Liver (tissue), 8 donors: ENCODE measurements at regions not wholly inside any gene's neighbourhood (a gene's known extent, or its start where the extent isn't known, plus 50 kb on each side); places are given as distances from the start of the nearest gene placed in this dataset.

ENCODE experiments used
- DNase-seq: peaks from one replicate; pipeline ENCODE4 v3.0.0-alpha.2; 2017; ENCODE audit warnings: low spot score
- H3K27ac ChIP-seq, 2 donors: one replicate each; pipeline ENCODE4 v1.7.0; 2013; ENCODE audit warnings: inconsistent platforms in 2 of 2, low read length in 2 of 2, control low read depth in 1 of 2, low read depth in 1 of 2, mild to moderate bottlenecking in 1 of 2
- H3K27me3 ChIP-seq, 4 donors: one replicate each; pipeline versions ENCODE4 v1.6.1 to v1.7.0; 2013; ENCODE audit warnings: low read length in 3 of 4, inconsistent platforms in 1 of 4, mild to moderate bottlenecking in 1 of 4, moderate library complexity in 1 of 4; ENCODE audit not compliant: control insufficient read depth in 4 of 4, insufficient read depth in 4 of 4
- H3K36me3 ChIP-seq, 4 donors: one replicate each; pipeline versions ENCODE4 v1.6.1 to v1.7.0; 2013; ENCODE audit warnings: low read length in 3 of 4, mild to moderate bottlenecking in 3 of 4, low read depth in 1 of 4, moderate library complexity in 1 of 4; ENCODE audit not compliant: control insufficient read depth in 4 of 4, insufficient read depth in 3 of 4
- H3K4me1 ChIP-seq, 4 donors: one replicate each; pipeline versions ENCODE4 v1.6.1 to v1.7.0; 2013; ENCODE audit warnings: low read length in 3 of 4, mild to moderate bottlenecking in 3 of 4, moderate library complexity in 1 of 4; ENCODE audit not compliant: control insufficient read depth in 4 of 4, insufficient read depth in 4 of 4
- H3K4me3 ChIP-seq, 3 donors: one replicate each; pipeline versions ENCODE4 v1.6.1 to v1.7.0; 2013; ENCODE audit warnings: low read length in 3 of 3, control low read depth in 1 of 3, low read depth in 1 of 3, mild to moderate bottlenecking in 1 of 3
- H3K9ac ChIP-seq, 2 donors: one replicate each; pipeline ENCODE4 v1.7.0; 2013; ENCODE audit warnings: low read length in 2 of 2, mild to moderate bottlenecking in 2 of 2, moderate library complexity in 2 of 2, control low read depth in 1 of 2, low read depth in 1 of 2
- H3K9me3 ChIP-seq, 4 donors: one replicate each; pipeline versions ENCODE4 v1.6.1 to v1.7.0; 2013; ENCODE audit warnings: low read length in 3 of 4; ENCODE audit not compliant: control insufficient read depth in 4 of 4
- ATF3 ChIP-seq: IDR thresholded peaks from 2 replicates; pipeline ENCODE4 v1.6.1; 2016; ENCODE audit warnings: antibody characterized with exemption
- CTCF ChIP-seq: fragments of 150-350 bp; IDR thresholded peaks from 2 replicates; pipeline ENCODE4 v1.5.1; 2017; ENCODE audit warnings: improper control_type of control experiment, low read depth, low read length; ENCODE audit not compliant: missing input control
- EGR1 ChIP-seq, 2 donors: IDR thresholded peaks; 2 replicates each; pipeline ENCODE4 v1.6.1; 2016 to 2018; ENCODE audit warnings: antibody characterized with exemption in 2 of 2, low read depth in 2 of 2
- FOXA1 ChIP-seq: IDR thresholded peaks from 2 replicates; pipeline ENCODE4 v1.6.1; 2016; ENCODE audit warnings: antibody characterized with exemption
- FOXA2 ChIP-seq: IDR thresholded peaks from 2 replicates; pipeline ENCODE4 v1.6.1; 2016; ENCODE audit warnings: antibody characterized with exemption
- GABPA ChIP-seq, 2 donors: IDR thresholded peaks in 1 of 2; conservative IDR thresholded peaks in 1 of 2; 2 replicates each; pipeline ENCODE4 v1.6.1; 2016; ENCODE audit warnings: antibody characterized with exemption in 2 of 2, mild to moderate bottlenecking in 1 of 2, moderate library complexity in 1 of 2
- HNF4A ChIP-seq, 2 donors: conservative IDR thresholded peaks; 2 replicates each; pipeline ENCODE4 v1.6.1; 2016; ENCODE audit warnings: antibody characterized with exemption in 2 of 2, mild to moderate bottlenecking in 2 of 2
- HNF4G ChIP-seq: IDR thresholded peaks from 2 replicates; pipeline ENCODE4 v1.6.1; 2016; ENCODE audit warnings: antibody characterized with exemption
- JUND ChIP-seq, 2 donors: IDR thresholded peaks; 2 replicates each; pipeline ENCODE4 v1.6.1; 2016; ENCODE audit warnings: antibody characterized with exemption in 2 of 2
- MAX ChIP-seq: IDR thresholded peaks from 2 replicates; pipeline ENCODE4 v1.6.1; 2016; ENCODE audit warnings: antibody characterized with exemption
- NR2F2 ChIP-seq: IDR thresholded peaks from 2 replicates; pipeline ENCODE4 v1.6.1; 2016; ENCODE audit warnings: antibody characterized with exemption
- RAD21 ChIP-seq, 2 donors: IDR thresholded peaks; 2 replicates each; pipeline ENCODE4 v1.6.1; 2016; ENCODE audit warnings: antibody characterized with exemption in 2 of 2, mild to moderate bottlenecking in 2 of 2
- REST ChIP-seq: IDR thresholded peaks from 2 replicates; pipeline ENCODE4 v1.6.1; 2016; ENCODE audit warnings: antibody characterized with exemption, mild to moderate bottlenecking
- RXRA ChIP-seq, 2 donors: IDR thresholded peaks; 2 replicates each; pipeline ENCODE4 v1.6.1; 2017 to 2018; ENCODE audit warnings: antibody characterized with exemption in 2 of 2, mild to moderate bottlenecking in 1 of 2
- SP1 ChIP-seq: IDR thresholded peaks from 2 replicates; pipeline ENCODE4 v1.6.1; 2018; ENCODE audit warnings: antibody characterized with exemption, mild to moderate bottlenecking
- TAF1 ChIP-seq: conservative IDR thresholded peaks from 2 replicates; pipeline ENCODE4 v1.6.1; 2016; ENCODE audit warnings: antibody characterized with exemption, mild to moderate bottlenecking
- YY1 ChIP-seq: IDR thresholded peaks from 2 replicates; pipeline ENCODE4 v1.6.1; 2016; ENCODE audit warnings: antibody characterized with exemption, mild to moderate bottlenecking
- ZBTB33 ChIP-seq: IDR thresholded peaks from 2 replicates; pipeline ENCODE4 v1.6.1; 2016; ENCODE audit warnings: antibody characterized with exemption
- WGBS: extraction: QIAGEN DNeasy Blood & Tissue Kit; methylation state at CpG from one replicate; pipeline ENCODE4 v1.1.7; 2013; 5-methylcytosine and 5-hydroxymethylcytosine counted together
- donor health status: healthy.
- donor health status: healthy.
- donor health status: healthy.
- donor health status: healthy.
- donor health status: healthy.

GRCh38 chr18:70621710-70622109, 332.9 kb downstream of the SOCS6 start:
- H3K4me1 ChIP-seq, result no peaks in the 10 kb centered on the region
- H3K9ac ChIP-seq, result no peak overlapping the region
- 30% methylated on average over 4 of the region's 4 CpGs for WGBS
- TF ChIP-seq SP1, result no peak
- TF ChIP-seq HNF4A (conservative IDR thresholded peaks at IDR 0.05), result no peak
- TF ChIP-seq EGR1 (IDR thresholded peaks at IDR 0.05; ENCODE audit: low read depth in 2 of 2), result no peak
- TF ChIP-seq CTCF, result no peak
- no peak for TF ChIP-seq YY1
- no peak for TF ChIP-seq RXRA (IDR thresholded peaks at IDR 0.05)
- no peak for TF ChIP-seq MAX
- no peak for TF ChIP-seq NR2F2
- no peak for TF ChIP-seq HNF4G
- TF ChIP-seq TAF1, result no peak
- TF ChIP-seq GABPA (IDR thresholded peaks at IDR 0.05 in 1 of 2, conservative IDR thresholded peaks at IDR 0.05 in 1 of 2), result no peak
- no peak for TF ChIP-seq JUND (IDR thresholded peaks at IDR 0.05)
- TF ChIP-seq ATF3, result no peak
- TF ChIP-seq RAD21 (IDR thresholded peaks at IDR 0.05), result no peak
- no peaks in the 10 kb centered on the region for H3K27me3 ChIP-seq
- no peak overlapping the region for H3K27ac ChIP-seq
- no peaks in the 10 kb centered on the region for H3K9me3 ChIP-seq
- H3K36me3 ChIP-seq, result no peaks in the 10 kb centered on the region
- peak; percentile 41 for DNase-seq
- H3K4me3 ChIP-seq, result no peak overlapping the region

GRCh38 chr18:70620837-70621612, 332.2 kb downstream of the SOCS6 start:
- DNase-seq, result no peak
- WGBS, result 63% methylated on average over 2 of the region's 2 CpGs
- H3K4me1 ChIP-seq, result no peaks in the 10 kb centered on the region
- no peaks in the 10 kb centered on the region for H3K36me3 ChIP-seq
- no peak overlapping the region for H3K9ac ChIP-seq
- no peaks in the 10 kb centered on the region for H3K27me3 ChIP-seq
- TF ChIP-seq FOXA2 (no peak), FOXA1 (no peak), ATF3 (no peak), YY1 (no peak), HNF4A (conservative IDR thresholded peaks at IDR 0.05) (no peak), RXRA (IDR thresholded peaks at IDR 0.05) (no peak), NR2F2 (no peak), ZBTB33 (no peak), JUND (IDR thresholded peaks at IDR 0.05) (no peak), RAD21 (IDR thresholded peaks at IDR 0.05) (no peak), REST (no peak), TAF1 (no peak), HNF4G (no peak), EGR1 (IDR thresholded peaks at IDR 0.05; ENCODE audit: low read depth in 2 of 2) (no peak), SP1 (no peak), GABPA (IDR thresholded peaks at IDR 0.05 in 1 of 2, conservative IDR thresholded peaks at IDR 0.05 in 1 of 2) (no peak)
- H3K4me3 ChIP-seq, result no peak overlapping the region
- no peaks in the 10 kb centered on the region for H3K9me3 ChIP-seq
- no peak overlapping the region for H3K27ac ChIP-seq
